ENCODE measurements at regions not wholly inside any gene's neighbourhood (a gene's known extent, or its start where the extent isn't known, plus 50 kb on each side); places are given as distances from the start of the nearest gene placed in this dataset.

- Histone ChIP-seq H3K4me1 (ENCODE audit: insufficient read depth, low read length) (no peaks in the 10 kb centered on the region), H3K4me3 (ENCODE audit: low read length) (no peak overlapping the region)
- WGBS: 96% methylated on average over 3 of the region's 3 CpGs
These were observed 299.3 kb upstream of the PSMD7 start for GRCh38 chr16:73997340-73997711.

GRCh38 chr16:73996624-73997339 lies 299.8 kb upstream of the PSMD7 start:
- no peak overlapping the region for H3K9ac ChIP-seq (ENCODE audit: low read depth, low read length)
- 89% methylated on average over 11 of the region's 11 CpGs for WGBS
- H3K27ac ChIP-seq (ENCODE audit: low read depth, low read length): no peak overlapping the region
- H3K4me1 ChIP-seq (ENCODE audit: insufficient read depth, low read length): no peaks in the 10 kb centered on the region
- no peak overlapping the region for H3K4me3 ChIP-seq (ENCODE audit: low read length)
- no peaks in the 10 kb centered on the region for H3K9me3 ChIP-seq (ENCODE audit: insufficient read depth, low read depth, low read length)
- H3K27me3 ChIP-seq (ENCODE audit: insufficient read depth, low read length): no peaks in the 10 kb centered on the region
- no peaks in the 10 kb centered on the region for H3K36me3 ChIP-seq (ENCODE audit: insufficient read depth, low read length)

More at GRCh38 chr16:73997340-73997711, 299.3 kb upstream of the PSMD7 start:
- H3K9me3 ChIP-seq (ENCODE audit: insufficient read depth, low read depth, low read length): no peaks in the 10 kb centered on the region
- H3K27me3 ChIP-seq (ENCODE audit: insufficient read depth, low read length): no peaks in the 10 kb centered on the region
- H3K27ac ChIP-seq (ENCODE audit: low read depth, low read length): no peak overlapping the region
- H3K36me3 ChIP-seq (ENCODE audit: insufficient read depth, low read length): no peaks in the 10 kb centered on the region
- H3K9ac ChIP-seq (ENCODE audit: low read depth, low read length): no peak overlapping the region

- no peak overlapping the region for H3K4me3 ChIP-seq (ENCODE audit: low read length)
- H3K27me3 ChIP-seq (ENCODE audit: insufficient read depth, low read length): no peaks in the 10 kb centered on the region
- no peak overlapping the region for H3K27ac ChIP-seq (ENCODE audit: low read depth, low read length)
- 78% methylated on average over 1 of the region's 1 CpG for WGBS
- H3K4me1 ChIP-seq (ENCODE audit: insufficient read depth, low read length): no peaks in the 10 kb centered on the region
- H3K9ac ChIP-seq (ENCODE audit: low read depth, low read length): no peak overlapping the region
- no peaks in the 10 kb centered on the region for H3K9me3 ChIP-seq (ENCODE audit: insufficient read depth, low read depth, low read length)
- H3K36me3 ChIP-seq (ENCODE audit: insufficient read depth, low read length): no peaks in the 10 kb centered on the region
These were observed 302.7 kb upstream of the PSMD7 start for GRCh38 chr16:73993878-73994277.

GRCh38 chr16:73978407-73978784 lies 318.2 kb upstream of the PSMD7 start:
- Histone ChIP-seq H3K4me1 (ENCODE audit: insufficient read depth, low read length) (no peaks in the 10 kb centered on the region; the same call in 1 of the 2 replicates), H3K36me3 (ENCODE audit: insufficient read depth, low read length) (no peaks in the 10 kb centered on the region), H3K27me3 (ENCODE audit: insufficient read depth, low read length) (no peaks in the 10 kb centered on the region), H3K27ac (ENCODE audit: low read depth, low read length) (no peak overlapping the region), H3K9me3 (ENCODE audit: insufficient read depth, low read depth, low read length) (peaks cover 9% of the 10 kb centered on the region; the same call in 1 of the 2 replicates), H3K9ac (ENCODE audit: low read depth, low read length) (no peak overlapping the region), H3K4me3 (ENCODE audit: low read length) (no peak overlapping the region)
- 94% methylated on average over 5 of the region's 5 CpGs for WGBS

- Histone ChIP-seq H3K27me3 (ENCODE audit: insufficient read depth, low read length) (no peaks in the 10 kb centered on the region), H3K4me3 (ENCODE audit: low read length) (no peak overlapping the region), H3K4me1 (ENCODE audit: insufficient read depth, low read length) (no peaks in the 10 kb centered on the region; the same call in 1 of the 2 replicates), H3K9me3 (ENCODE audit: insufficient read depth, low read depth, low read length) (0 out of 2 replicates have a peak, but pooled peaks cover 3% of the 10 kb centered on the region), H3K27ac (ENCODE audit: low read depth, low read length) (no peak overlapping the region), H3K36me3 (ENCODE audit: insufficient read depth, low read length) (no peaks in the 10 kb centered on the region), H3K9ac (ENCODE audit: low read depth, low read length) (no peak overlapping the region)
- 90% methylated on average over 3 of the region's 3 CpGs for WGBS
These were observed 320.0 kb upstream of the PSMD7 start for GRCh38 chr16:73976644-73977043.

GRCh38 chr16:73973174-73973573 lies 323.4 kb upstream of the PSMD7 start:
- no peaks in the 10 kb centered on the region for H3K9me3 ChIP-seq (ENCODE audit: insufficient read depth, low read depth, low read length)
- 96% methylated on average over 4 of the region's 4 CpGs for WGBS
- H3K27ac ChIP-seq (ENCODE audit: low read depth, low read length): no peak overlapping the region
- no peaks in the 10 kb centered on the region for H3K27me3 ChIP-seq (ENCODE audit: insufficient read depth, low read length)
- H3K4me1 ChIP-seq (ENCODE audit: insufficient read depth, low read length): peaks cover 3% of the 10 kb centered on the region; the same call in 1 of the 2 replicates
- no peak overlapping the region for H3K9ac ChIP-seq (ENCODE audit: low read depth, low read length)
- H3K36me3 ChIP-seq (ENCODE audit: insufficient read depth, low read length): no peaks in the 10 kb centered on the region
- H3K4me3 ChIP-seq (ENCODE audit: low read length): no peak overlapping the region

GRCh38 chr16:73966851-73967250 lies 329.8 kb upstream of the PSMD7 start:
- Histone ChIP-seq H3K9me3 (ENCODE audit: insufficient read depth, low read depth, low read length) (peaks cover 7% of the 10 kb centered on the region; the same call in 1 of the 2 replicates), H3K36me3 (ENCODE audit: insufficient read depth, low read length) (no peaks in the 10 kb centered on the region), H3K9ac (ENCODE audit: low read depth, low read length) (no peak overlapping the region), H3K4me3 (ENCODE audit: low read length) (no peak overlapping the region), H3K27ac (ENCODE audit: low read depth, low read length) (no peak overlapping the region), H3K27me3 (ENCODE audit: insufficient read depth, low read length) (no peaks in the 10 kb centered on the region), H3K4me1 (ENCODE audit: insufficient read depth, low read length) (peaks cover 3% of the 10 kb centered on the region; the same call in 1 of the 2 replicates)
- 96% methylated on average over 5 of the region's 5 CpGs for WGBS

GRCh38 chr16:73965591-73965990 lies 331.0 kb upstream of the PSMD7 start:
- H3K27ac ChIP-seq (ENCODE audit: low read depth, low read length): no peak overlapping the region
- H3K9ac ChIP-seq (ENCODE audit: low read depth, low read length): no peak overlapping the region
- WGBS: 95% methylated on average over 3 of the region's 3 CpGs
- H3K9me3 ChIP-seq (ENCODE audit: insufficient read depth, low read depth, low read length): peaks cover 10% of the 10 kb centered on the region; the same call in 1 of the 2 replicates
- no peaks in the 10 kb centered on the region for H3K36me3 ChIP-seq (ENCODE audit: insufficient read depth, low read length)
- peaks cover 3% of the 10 kb centered on the region; the same call in 1 of the 2 replicates for H3K4me1 ChIP-seq (ENCODE audit: insufficient read depth, low read length)
- H3K4me3 ChIP-seq (ENCODE audit: low read length): no peak overlapping the region
- H3K27me3 ChIP-seq (ENCODE audit: insufficient read depth, low read length): no peaks in the 10 kb centered on the region

- Histone ChIP-seq H3K9ac (ENCODE audit: low read depth, low read length) (no peak overlapping the region), H3K9me3 (ENCODE audit: insufficient read depth, low read depth, low read length) (peaks cover 2% of the 10 kb centered on the region; the same call in 1 of the 2 replicates), H3K27me3 (ENCODE audit: insufficient read depth, low read length) (no peaks in the 10 kb centered on the region), H3K36me3 (ENCODE audit: insufficient read depth, low read length) (no peaks in the 10 kb centered on the region), H3K4me1 (ENCODE audit: insufficient read depth, low read length) (no peaks in the 10 kb centered on the region), H3K4me3 (ENCODE audit: low read length) (no peak overlapping the region), H3K27ac (ENCODE audit: low read depth, low read length) (no peak overlapping the region)
- 58% methylated on average over 9 of the region's 10 CpGs for WGBS
These were observed 339.8 kb upstream of the PSMD7 start for GRCh38 chr16:73956587-73957494.

GRCh38 chr16:73955702-73956101 lies 340.9 kb upstream of the PSMD7 start:
- no peak overlapping the region for H3K9ac ChIP-seq (ENCODE audit: low read depth, low read length)
- WGBS: 93% methylated on average over 11 of the region's 11 CpGs
- H3K27me3 ChIP-seq (ENCODE audit: insufficient read depth, low read length): no peaks in the 10 kb centered on the region

GRCh38 chr16:73955255-73955654 lies 341.4 kb upstream of the PSMD7 start:
- no peak overlapping the region for H3K27ac ChIP-seq (ENCODE audit: low read depth, low read length)
- no peak overlapping the region for H3K4me3 ChIP-seq (ENCODE audit: low read length)
- WGBS: 92% methylated on average over 1 of the region's 1 CpG
- H3K27me3 ChIP-seq (ENCODE audit: insufficient read depth, low read length): no peaks in the 10 kb centered on the region
- H3K36me3 ChIP-seq (ENCODE audit: insufficient read depth, low read length): no peaks in the 10 kb centered on the region
- H3K4me1 ChIP-seq (ENCODE audit: insufficient read depth, low read length): no peaks in the 10 kb centered on the region
- H3K9ac ChIP-seq (ENCODE audit: low read depth, low read length): no peak overlapping the region
- no peaks in the 10 kb centered on the region for H3K9me3 ChIP-seq (ENCODE audit: insufficient read depth, low read depth, low read length)

More at GRCh38 chr16:73955702-73956101, 340.9 kb upstream of the PSMD7 start:
- no peaks in the 10 kb centered on the region for H3K4me1 ChIP-seq (ENCODE audit: insufficient read depth, low read length)
- H3K4me3 ChIP-seq (ENCODE audit: low read length): no peak overlapping the region
- H3K27ac ChIP-seq (ENCODE audit: low read depth, low read length): no peak overlapping the region
- no peaks in the 10 kb centered on the region for H3K36me3 ChIP-seq (ENCODE audit: insufficient read depth, low read length)
- H3K9me3 ChIP-seq (ENCODE audit: insufficient read depth, low read depth, low read length): no peaks in the 10 kb centered on the region
